Embryonic facial prominence (tissue), 1 donor: ENCODE measurements at regions not wholly inside any gene's neighbourhood (a gene's known extent, or its start where the extent isn't known, plus 50 kb on each side); places are given as distances from the start of the nearest gene placed in this dataset.

ENCODE experiments used
- DNase-seq: peaks from one replicate; pipeline ENCODE4 v3.0.0-alpha.2; 2016; ENCODE audit errors: extremely low spot score

DNA sequence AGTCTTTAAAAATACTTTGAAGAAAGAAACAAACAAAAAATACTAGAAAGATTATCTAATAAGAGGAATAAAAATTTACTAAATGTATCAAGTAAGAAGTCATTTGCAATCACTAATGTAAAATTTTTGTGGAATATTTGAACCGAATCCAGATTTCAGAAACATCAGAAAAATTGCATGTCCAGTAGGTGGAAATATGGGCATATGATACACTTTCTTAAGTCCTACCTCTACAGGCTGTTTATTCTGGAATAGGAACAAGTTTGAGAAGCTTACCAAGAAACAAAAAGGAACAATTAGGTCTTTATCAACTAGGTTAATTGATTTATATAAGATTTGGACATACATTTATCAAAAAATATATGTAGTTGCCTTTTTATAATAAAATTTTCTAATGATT is 292.9 kb upstream of the ROBO1 start:
- DNase-seq: no peak

DNA sequence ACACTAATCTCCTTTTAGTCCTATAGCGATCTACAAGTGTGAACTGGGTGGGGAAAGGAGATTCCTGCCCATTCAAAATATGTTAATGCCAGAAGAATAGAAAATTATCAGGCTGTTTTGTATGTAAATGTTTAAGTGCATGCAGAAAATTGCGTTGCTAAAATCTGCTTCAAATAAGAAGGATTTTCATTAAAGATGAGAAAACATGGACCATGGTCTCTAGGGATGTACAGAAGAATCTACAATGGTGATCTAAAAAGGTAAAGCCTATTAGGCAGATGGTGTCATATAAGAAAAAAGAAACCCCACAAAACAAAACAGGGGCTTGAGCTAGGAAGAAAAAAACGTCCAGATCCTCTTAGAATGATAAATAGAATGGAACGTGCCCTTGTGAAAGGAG is 287.5 kb upstream of the ROBO1 start:
- no peak for DNase-seq

DNA sequence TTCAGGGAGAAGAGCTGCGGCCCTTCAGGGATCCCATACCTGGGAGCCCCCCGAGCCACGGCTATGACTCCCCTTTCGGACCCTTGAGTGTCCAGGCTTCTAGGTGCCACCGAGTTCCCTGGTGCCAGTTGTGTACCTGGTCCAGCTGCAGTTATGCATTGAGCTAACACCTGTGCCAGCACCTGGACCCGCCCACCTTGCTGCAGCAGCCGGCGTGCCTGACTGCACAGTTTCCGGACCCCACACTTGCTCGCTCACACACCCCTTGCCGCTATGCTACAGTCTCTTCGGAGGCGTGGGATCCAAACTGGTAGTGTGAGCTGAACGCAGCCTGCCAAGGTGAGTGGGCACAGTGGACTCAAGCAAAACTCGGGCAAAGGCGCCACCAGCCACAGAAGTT is 284.5 kb upstream of the ROBO1 start:
- DNase-seq: no peak

DNA sequence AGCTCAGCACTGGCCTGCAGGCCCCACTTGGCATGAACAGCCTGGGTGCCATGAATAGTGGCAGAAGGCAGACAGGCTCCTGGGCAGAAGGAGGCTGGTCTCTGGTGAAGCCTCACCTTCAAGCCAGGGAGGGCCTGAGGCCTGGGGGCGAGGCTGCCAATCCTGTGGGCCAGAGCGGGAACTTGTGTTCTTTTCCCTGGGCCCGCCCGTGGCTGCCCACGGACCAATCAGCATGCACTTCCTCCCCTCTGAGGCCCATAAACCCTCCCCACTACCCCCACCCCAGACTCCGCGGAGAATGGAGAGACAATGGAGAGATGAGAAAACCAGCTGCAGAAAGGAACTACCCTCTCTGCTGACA is 283.8 kb upstream of the ROBO1 start:
- no peak for DNase-seq

DNA sequence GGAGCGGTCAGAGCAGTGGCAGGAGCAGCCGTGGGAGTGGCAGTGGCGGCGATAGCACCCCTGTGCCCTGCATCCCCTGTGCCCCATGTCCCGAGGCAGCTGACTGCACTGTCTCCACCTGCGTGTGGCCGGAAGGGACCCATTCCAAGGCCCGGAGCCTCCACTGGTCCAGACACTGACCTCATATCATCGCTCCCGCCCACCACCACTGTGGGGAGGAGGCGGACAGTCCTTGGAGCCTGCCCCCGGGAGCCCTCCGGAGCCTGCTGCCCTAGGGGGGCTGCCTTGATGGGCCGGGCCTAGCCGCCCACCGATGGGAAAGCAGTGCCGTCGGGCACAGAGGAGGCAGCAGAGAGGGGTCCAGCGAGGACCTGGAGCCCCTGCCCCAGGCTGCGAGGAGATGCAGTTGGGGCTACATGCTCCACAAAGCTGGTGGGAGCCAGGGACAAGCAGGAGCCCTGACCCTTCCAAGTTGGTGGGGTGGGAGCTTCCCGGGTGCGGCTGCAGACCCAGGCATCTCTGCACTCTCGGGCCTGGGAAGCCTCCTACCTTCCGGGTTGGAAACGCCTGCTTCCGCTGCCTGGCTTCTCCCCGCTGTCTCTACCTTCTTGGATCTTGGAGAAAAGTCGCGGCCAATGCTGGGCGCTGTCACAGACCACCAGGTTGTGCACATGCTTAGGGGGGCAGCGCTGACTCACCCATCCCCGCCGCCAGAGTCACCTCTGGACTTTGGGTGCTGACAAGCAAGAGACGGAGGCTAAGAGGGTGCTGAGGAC is 283.2 kb upstream of the ROBO1 start:
- DNase-seq: no peak

DNA sequence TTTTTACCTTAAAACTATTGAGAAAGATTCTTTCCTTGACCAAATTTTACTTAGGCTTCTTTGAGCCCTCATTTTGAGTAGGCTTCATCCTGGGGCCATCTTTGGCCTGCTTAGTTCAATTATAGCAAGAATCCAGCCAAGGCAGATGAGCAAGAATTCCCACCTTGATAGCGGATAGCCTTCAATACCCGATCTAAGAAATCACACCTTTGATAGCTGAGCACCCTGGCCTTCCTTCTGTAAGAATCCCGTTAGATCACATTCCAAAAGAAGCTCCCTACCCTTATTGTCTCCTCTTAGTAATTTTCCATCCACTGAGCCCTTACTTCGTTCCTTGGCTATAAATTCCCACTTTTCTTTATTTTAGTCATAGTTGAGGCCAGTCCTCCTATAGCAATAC is 275.4 kb upstream of the ROBO1 start:
- DNase-seq: no peak

DNA sequence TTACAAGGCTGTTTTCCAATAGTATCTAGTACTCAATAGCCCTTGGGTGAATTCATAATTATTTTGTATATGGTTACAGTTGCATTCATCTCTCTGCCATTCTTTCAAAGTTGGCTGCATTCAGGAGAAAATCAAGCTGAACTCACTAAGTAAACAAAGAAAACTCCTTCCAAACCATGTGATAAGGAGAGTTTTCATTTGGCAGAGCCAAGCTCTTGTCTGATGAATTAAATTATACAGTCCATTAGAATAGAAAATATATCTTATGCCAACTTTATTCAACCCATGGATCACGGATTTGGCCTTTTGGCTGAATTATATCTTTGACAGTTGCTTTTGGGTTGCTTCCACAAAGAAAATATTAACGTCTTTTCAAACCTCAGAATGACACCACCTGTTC is 272.3 kb upstream of the ROBO1 start:
- DNase-seq: no peak

DNA sequence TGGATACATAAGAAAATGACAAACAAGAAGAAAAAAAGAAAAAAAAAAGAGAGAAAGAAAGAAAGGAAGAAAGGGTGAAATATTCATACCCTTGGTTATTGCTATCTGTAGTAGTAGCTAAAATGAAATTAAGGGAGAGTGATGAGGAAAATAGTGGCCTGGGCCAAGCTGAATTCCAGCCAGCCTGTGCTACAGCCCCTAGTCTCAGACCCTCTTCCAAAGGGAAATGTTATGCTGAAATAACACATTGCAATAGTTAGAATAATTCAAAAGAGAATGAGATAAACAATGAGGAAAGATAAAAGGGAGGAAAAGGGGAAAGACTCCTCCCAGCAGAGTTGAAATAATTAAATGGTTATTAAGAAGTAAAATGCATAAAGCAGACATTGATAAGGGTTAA is 268.4 kb upstream of the ROBO1 start:
- no peak for DNase-seq

DNA sequence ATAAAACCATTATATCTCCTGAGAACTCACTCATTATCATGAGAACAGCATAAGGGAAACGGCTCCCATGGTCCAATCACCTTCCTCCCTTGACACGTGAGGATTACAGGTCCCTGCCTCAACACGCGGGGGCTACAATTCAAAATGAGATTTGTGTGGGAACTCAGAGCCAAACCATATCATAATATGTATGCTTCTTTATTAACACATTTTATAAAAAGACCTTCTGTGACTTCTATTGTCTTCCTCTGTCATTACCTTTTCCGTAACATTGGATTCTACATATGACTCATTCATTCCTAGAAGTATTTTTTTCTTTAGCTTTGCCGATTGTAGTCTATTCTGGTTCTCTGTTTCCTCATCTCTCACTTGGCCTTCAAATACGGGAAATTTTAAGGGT is 267.2 kb upstream of the ROBO1 start:
- DNase-seq: no peak

GRCh38 chr3:80023010-80023409 is 255.2 kb upstream of the ROBO1 start:
- no peak for DNase-seq

DNA sequence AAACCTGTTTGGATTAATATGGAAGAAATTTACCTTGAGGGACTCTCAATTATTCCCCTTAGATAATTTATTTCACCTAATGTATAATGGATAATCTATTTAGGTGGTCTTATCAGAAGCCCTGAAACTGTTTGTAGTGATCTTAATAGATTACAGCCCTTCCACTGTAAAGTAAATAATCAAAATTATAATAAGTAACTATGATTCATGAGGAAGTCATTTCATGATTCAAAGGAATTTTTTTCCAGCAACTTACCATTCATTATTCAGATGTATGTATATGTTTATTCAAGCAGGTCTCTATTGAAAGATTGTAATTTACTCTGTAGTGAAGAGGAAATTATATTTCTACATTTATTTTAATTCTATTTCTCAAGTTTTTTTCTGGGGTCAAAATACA is 250.6 kb upstream of the ROBO1 start:
- DNase-seq: no peak

- no peak for DNase-seq
Observed at GRCh38 chr3:80017369-80017768, 249.6 kb upstream of the ROBO1 start.

- DNase-seq: no peak
Observed at GRCh38 chr3:80014576-80014975, 246.8 kb upstream of the ROBO1 start.

- DNase-seq: no peak
Observed at GRCh38 chr3:80010021-80010571, 242.3 kb upstream of the ROBO1 start.

- no peak for DNase-seq
Observed at GRCh38 chr3:80007522-80007921, 239.7 kb upstream of the ROBO1 start.

GRCh38 chr3:80006315-80006714 is 238.5 kb upstream of the ROBO1 start:
- no peak for DNase-seq

DNA sequence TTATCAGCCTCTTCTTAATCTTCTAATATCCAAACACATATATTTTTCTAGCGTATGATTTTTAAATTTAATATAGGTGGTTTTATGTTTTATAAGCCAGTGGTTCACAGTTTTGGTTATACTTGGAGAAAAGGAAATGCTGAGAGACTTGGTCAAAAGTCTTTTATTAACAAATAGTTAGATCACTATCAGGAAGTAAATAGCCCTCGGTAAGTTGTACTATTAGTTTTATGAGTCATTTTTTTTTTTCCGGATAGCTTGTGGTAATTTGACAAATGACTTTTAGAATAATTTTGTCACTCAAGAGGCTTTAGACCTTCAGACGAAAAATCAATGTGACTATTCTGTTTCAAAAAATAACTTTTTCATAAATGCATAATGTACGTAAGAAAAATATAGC is 232.2 kb upstream of the ROBO1 start:
- no peak for DNase-seq

- no peak for DNase-seq
Observed at GRCh38 chr3:79994397-79994796, 226.6 kb upstream of the ROBO1 start.

DNA sequence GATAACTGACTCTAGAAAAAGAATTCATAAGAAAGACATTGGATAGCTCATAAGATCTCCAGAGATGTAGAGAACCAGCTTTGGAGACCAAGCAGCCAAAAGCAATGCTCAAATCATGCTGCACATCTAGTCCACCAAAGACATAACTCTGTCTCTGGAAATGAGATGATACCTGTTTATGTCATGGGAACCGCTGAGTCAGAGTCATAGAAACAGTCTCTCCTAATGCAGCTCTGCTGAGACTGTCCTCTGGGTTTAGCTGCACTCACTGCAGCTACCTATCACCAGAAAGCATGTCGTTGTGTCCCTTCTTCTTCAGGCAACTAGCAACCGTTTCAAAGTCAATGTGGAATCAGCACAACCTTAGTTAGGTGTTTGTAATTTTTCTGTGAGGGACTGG is 218.5 kb upstream of the ROBO1 start:
- no peak for DNase-seq

DNA sequence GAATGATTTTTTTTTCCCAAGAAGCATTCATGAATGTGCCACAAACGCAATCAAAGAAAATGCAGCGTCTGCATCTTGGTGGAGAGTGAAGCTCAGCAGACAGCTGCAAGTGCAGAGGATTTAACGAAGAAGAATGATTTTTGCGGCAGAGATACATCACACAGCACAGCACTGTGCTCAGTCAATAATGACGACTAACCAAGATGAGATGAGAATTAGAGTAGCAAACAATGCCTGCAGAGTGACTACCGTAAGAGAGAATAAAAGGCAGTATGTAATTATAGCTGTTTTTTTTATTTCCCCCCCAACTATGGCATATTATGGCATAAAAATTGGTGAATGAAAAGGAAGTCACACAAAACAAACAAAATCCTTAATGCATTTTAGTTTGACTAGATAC is 218.0 kb upstream of the ROBO1 start:
- no peak for DNase-seq

DNA sequence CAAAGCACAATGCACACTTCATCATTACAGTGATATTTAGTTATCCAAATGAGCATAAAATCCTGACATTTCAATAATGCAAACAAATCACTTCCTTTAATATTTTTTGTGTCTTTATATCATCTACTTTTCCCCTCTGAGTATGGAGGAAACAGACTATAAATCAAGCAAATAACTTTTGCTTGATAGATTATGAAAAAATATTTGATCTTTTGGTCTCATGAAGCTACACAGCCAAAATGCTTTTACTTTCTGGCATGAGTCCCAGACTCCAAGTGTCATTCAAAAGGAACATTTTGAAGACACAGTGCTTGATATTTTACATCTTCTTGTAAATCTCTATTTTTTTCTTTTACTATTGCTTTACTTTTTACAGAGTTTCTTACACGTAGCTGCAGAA is 215.3 kb upstream of the ROBO1 start:
- no peak for DNase-seq

- no peak for DNase-seq
Observed at GRCh38 chr3:79979990-79980389, 212.2 kb upstream of the ROBO1 start.

DNA sequence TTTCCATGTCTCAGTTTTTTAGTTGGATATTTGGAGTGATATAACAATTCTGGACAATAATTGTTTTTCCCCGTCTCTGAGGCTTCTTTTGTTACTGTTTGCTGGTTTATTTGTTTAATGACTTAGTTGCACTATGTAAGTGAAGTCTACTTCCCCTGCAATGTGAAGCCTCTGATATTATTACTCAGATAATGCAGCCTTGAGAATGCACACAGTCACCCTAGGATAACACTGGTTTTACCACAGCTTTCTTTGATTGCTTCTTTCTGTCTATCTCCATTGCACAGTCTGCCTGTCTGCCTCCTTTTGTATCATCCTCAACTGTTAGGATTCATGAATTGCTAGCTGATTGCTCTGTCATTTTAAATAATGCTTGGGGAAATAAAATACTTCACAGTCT is 208.7 kb upstream of the ROBO1 start:
- DNase-seq: no peak
